B cell (primary cell): ENCODE measurements at regions not wholly inside any gene's neighbourhood (a gene's known extent, or its start where the extent isn't known, plus 50 kb on each side); places are given as distances from the start of the nearest gene placed in this dataset.

ENCODE experiments used
- ATAC-seq: fragments of 200-7000 bp; cut with Tn5 transposase; one replicate; pipeline ENCODE4 v1.10.0; 2021; ENCODE audit warnings: low read depth, mild to moderate bottlenecking, moderate number of reproducible peaks, moderate library complexity
- CTCF ChIA-PET: fragments of 350-600 bp; sonication (Branson Sonifier 250); formaldehyde crosslinking; loops from one replicate; lab custom pipeline; 2021; ENCODE audit warnings: antibody characterized with exemption, inconsistent platforms; lab: Charles Lee
- POLR2A ChIA-PET: fragments of 350-600 bp; sonication (Branson Sonifier 250); formaldehyde crosslinking; loops from one replicate; lab custom pipeline; 2021; ENCODE audit warnings: antibody characterized with exemption; lab: Charles Lee
- DNase-seq: peaks from one replicate; pipeline ENCODE4 v3.0.0; 2013
- H2AFZ ChIP-seq: 2 replicates; pipeline ENCODE4 v1.6.1; 2012; ENCODE audit warnings: mild to moderate bottlenecking, low read depth, low read length; ENCODE audit not compliant: insufficient read depth, poor library complexity, severe bottlenecking
- H3K27ac ChIP-seq, 2 donors: 1 replicate in 1 of 2; 2 replicates in 1 of 2; pipeline ENCODE4 v1.5.1; 2012 to 2013; ENCODE audit warnings: low read length in 2 of 2, mild to moderate bottlenecking in 2 of 2, moderate library complexity in 1 of 2
- H3K27me3 ChIP-seq, 4 experiments: fragments of 200-600 bp in 1 of 4; sonication (generic) in 1 of 4; replicated peaks in 1 of 4; 1 replicate in 2 of 4; 2 replicates in 2 of 4; pipeline versions ENCODE4 v1.6.1 to v1.7.0; 2013 to 2016; ENCODE audit warnings: low read length in 3 of 4, mild to moderate bottlenecking in 2 of 4, mixed read lengths in 1 of 4, moderate library complexity in 1 of 4; ENCODE audit not compliant: insufficient read depth in 4 of 4, control insufficient read depth in 3 of 4; ENCODE audit errors: control extremely low read depth in 1 of 4
- H3K36me3 ChIP-seq, 2 experiments: replicated peaks in 1 of 2; 1 replicate in 1 of 2; 2 replicates in 1 of 2; pipeline versions ENCODE4 v1.6.1 to v1.7.1; 2013; ENCODE audit warnings: low read length in 1 of 2; ENCODE audit not compliant: insufficient read depth in 2 of 2, control insufficient read depth in 1 of 2; ENCODE audit errors: control extremely low read depth in 1 of 2, extremely low read depth in 1 of 2
- H3K4me1 ChIP-seq, 2 donors: fragments of 200-600 bp in 1 of 2; sonication (generic) in 1 of 2; 1 replicate in 1 of 2; 2 replicates in 1 of 2; pipeline versions ENCODE4 v1.5.1 to v1.6.1; 2013 to 2017; ENCODE audit warnings: low read length in 2 of 2; ENCODE audit not compliant: control insufficient read depth in 2 of 2, insufficient read depth in 2 of 2
- H3K4me2 ChIP-seq: replicated peaks from 2 replicates; pipeline ENCODE3; 2012; ENCODE audit warnings: mild to moderate bottlenecking, low read depth, low read length; ENCODE audit not compliant: poor library complexity, severe bottlenecking
- H3K4me3 ChIP-seq, 5 experiments: fragments of 200-600 bp in 1 of 5; sonication (generic) in 1 of 5; 1 replicate in 3 of 5; 2 replicates in 2 of 5; pipeline versions ENCODE4 v1.5.1 to v1.7.0; 2011 to 2016; ENCODE audit warnings: low read length in 4 of 5, mild to moderate bottlenecking in 4 of 5, low read depth in 2 of 5, control low read depth in 1 of 5, moderate library complexity in 1 of 5; ENCODE audit not compliant: insufficient read depth in 1 of 5; ENCODE audit errors: control extremely low read depth in 1 of 5, extremely low read depth in 1 of 5
- H3K79me2 ChIP-seq: fragments of 200-600 bp; sonication (generic); one replicate; pipeline ENCODE4 v1.6.0; 2016; ENCODE audit warnings: low read length; ENCODE audit not compliant: control insufficient read depth, insufficient read depth
- H3K9ac ChIP-seq: fragments of 200-600 bp; sonication (generic); 2 replicates; pipeline ENCODE4 v1.6.1; 2017; ENCODE audit warnings: mild to moderate bottlenecking, low read length, moderate library complexity
- H3K9me3 ChIP-seq, 3 donors: one replicate each; pipeline versions ENCODE4 v1.6.1 to v1.7.1; 2013; ENCODE audit warnings: low read length in 2 of 3; ENCODE audit not compliant: control insufficient read depth in 2 of 3, insufficient read depth in 1 of 3; ENCODE audit errors: control extremely low read depth in 1 of 3
- H4K20me1 ChIP-seq: 2 replicates; pipeline ENCODE4 v1.6.0; 2012; ENCODE audit warnings: mild to moderate bottlenecking, low read length; ENCODE audit not compliant: insufficient read depth, control insufficient read depth, poor library complexity, severe bottlenecking
- H3K27ac Mint-ChIP-seq: one replicate; pipeline ENCODE4 v1.8.0; 2021; ENCODE audit warnings: mixed read lengths
- H3K27me3 Mint-ChIP-seq: one replicate; pipeline ENCODE4 v1.8.0; 2021; ENCODE audit warnings: mixed read lengths
- H3K4me1 Mint-ChIP-seq: one replicate; pipeline ENCODE4 v1.8.0; 2021; ENCODE audit warnings: mixed read lengths
- H3K4me3 Mint-ChIP-seq: one replicate; pipeline ENCODE4 v1.8.0; 2021; ENCODE audit warnings: mixed read lengths
- H3K9me3 Mint-ChIP-seq: one replicate; pipeline ENCODE4 v1.8.0; 2022; ENCODE audit warnings: mixed read lengths; ENCODE audit not compliant: insufficient read depth
- EZH2 ChIP-seq: IDR thresholded peaks from 2 replicates; pipeline ENCODE4 v1.6.1; 2012; ENCODE audit warnings: borderline replicate concordance, low read depth, mild to moderate bottlenecking, moderate library complexity, low read length; ENCODE audit not compliant: insufficient read depth, poor library complexity, severe bottlenecking
- WGBS: methylation state at CpG from one replicate; pipeline ENCODE4 v1.1.5; 2013; ENCODE audit warnings: missing lambda C conversion rate; ENCODE audit not compliant: insufficient coverage; 5-methylcytosine and 5-hydroxymethylcytosine counted together
- intact Hi-C: fragments of 100-400 bp; cut with micrococcal nuclease; formaldehyde crosslinking; loops from one replicate; pipeline ENCODE4 v1.10.0; 2022
- TF ChIP-seq, protein P1 (sequence below): fragments of 200-600 bp; IDR thresholded peaks from one replicate; pipeline ENCODE4 v1.8.0; 2022; ENCODE audit warnings: antibody characterized with exemption, mild to moderate bottlenecking

DNA sequence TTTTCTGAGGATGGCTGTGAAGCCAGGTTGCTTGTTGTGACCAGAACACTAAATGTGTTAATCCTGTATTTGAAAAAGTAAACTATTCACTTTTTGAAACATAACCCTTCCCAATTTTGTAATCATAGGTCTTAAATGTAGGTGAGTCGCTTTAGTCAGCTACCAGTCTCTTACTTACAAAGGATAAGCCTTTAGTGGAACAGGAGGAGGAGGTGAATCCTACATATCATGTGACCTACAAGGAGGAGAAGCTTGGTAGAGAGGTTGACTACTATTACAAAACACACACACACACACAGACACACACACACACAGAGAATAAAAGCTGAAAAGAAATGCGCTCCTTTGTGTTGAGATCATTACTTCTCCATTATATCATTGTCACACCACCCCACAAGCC lies 59.9 kb upstream of the SPAG16 start:
- POLR2A ChIA-PET: no interaction called here
- intact Hi-C loops: no loop called here
- Histone ChIP-seq H3K4me2 (no peak overlapping the region), H2AFZ (no peak overlapping the region), H3K9me3 (peaks cover 0 to 2% (median 0%) of the 10 kb centered on the region in 3 donors), H3K9ac (no peak overlapping the region), H3K27me3 (no peaks in the 10 kb centered on the region), H3K4me3 (no peak overlapping the region), H3K4me1 (peaks cover 22 to 35% of the 10 kb centered on the region in 2 donors), H3K27ac (no peak overlapping the region), H3K36me3 (no peaks in the 10 kb centered on the region), H4K20me1 (no peaks in the 10 kb centered on the region), H3K79me2 (no peaks in the 10 kb centered on the region)
- no peak overlapping the region for H3K27ac Mint-ChIP-seq
- CTCF ChIA-PET: interaction anchor here (0.8 kb wide), 1 partner anchor 9 kb away, joined by 3 read pairs; no protein-coding TSS in a partner anchor
- ATAC-seq (no peak), DNase-seq (no peak)
- H3K9me3 Mint-ChIP-seq: no peaks in the 10 kb centered on the region
- no CpG with 5 or more reads among the region's 2 CpGs for WGBS
- H3K4me3 Mint-ChIP-seq: no peak overlapping the region
- TF ChIP-seq, protein P1, sequence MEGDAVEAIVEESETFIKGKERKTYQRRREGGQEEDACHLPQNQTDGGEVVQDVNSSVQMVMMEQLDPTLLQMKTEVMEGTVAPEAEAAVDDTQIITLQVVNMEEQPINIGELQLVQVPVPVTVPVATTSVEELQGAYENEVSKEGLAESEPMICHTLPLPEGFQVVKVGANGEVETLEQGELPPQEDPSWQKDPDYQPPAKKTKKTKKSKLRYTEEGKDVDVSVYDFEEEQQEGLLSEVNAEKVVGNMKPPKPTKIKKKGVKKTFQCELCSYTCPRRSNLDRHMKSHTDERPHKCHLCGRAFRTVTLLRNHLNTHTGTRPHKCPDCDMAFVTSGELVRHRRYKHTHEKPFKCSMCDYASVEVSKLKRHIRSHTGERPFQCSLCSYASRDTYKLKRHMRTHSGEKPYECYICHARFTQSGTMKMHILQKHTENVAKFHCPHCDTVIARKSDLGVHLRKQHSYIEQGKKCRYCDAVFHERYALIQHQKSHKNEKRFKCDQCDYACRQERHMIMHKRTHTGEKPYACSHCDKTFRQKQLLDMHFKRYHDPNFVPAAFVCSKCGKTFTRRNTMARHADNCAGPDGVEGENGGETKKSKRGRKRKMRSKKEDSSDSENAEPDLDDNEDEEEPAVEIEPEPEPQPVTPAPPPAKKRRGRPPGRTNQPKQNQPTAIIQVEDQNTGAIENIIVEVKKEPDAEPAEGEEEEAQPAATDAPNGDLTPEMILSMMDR: no peak
- TF ChIP-seq EZH2: no peak
- no peaks in the 10 kb centered on the region for H3K27me3 Mint-ChIP-seq
- peaks cover 37% of the 10 kb centered on the region for H3K4me1 Mint-ChIP-seq

DNA sequence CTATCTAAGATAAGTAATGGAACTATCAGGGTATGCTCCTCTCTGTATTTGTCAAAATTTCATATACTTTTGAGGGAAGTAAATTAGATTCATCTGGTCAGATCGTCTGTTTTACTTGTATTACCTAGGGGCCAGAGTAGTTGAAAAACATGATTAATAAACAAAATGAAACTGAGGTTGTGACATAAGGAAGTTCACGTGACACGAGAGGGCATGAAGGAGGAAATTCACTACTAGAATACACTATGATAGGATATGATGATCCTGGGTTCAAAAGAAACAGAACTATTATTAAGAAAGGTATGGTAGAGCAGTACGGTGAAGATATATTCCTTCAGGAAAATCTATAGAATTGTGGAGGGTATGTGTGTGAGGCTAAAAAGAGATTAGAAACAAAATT lies 58.4 kb upstream of the SPAG16 start:
- Histone ChIP-seq H3K9ac (peak overlapping the region; percentile 2), H3K4me1 (peaks cover 27 to 46% of the 10 kb centered on the region in 2 donors), H2AFZ (peak overlapping the region; percentile 14), H3K36me3 (no peaks in the 10 kb centered on the region), H3K79me2 (no peaks in the 10 kb centered on the region), H3K27me3 (no peaks in the 10 kb centered on the region), H3K4me2 (peak overlapping the region; percentile 41), H3K27ac (no peak overlapping the region), H3K4me3 (no peak overlapping the region), H4K20me1 (no peaks in the 10 kb centered on the region), H3K9me3 (no peaks in the 10 kb centered on the region)
- intact Hi-C loops: no loop called here
- 92% methylated on average over 1 of the region's 4 CpGs for WGBS
- Mint-ChIP-seq H3K27me3 (no peaks in the 10 kb centered on the region), H3K4me1 (peaks cover 48% of the 10 kb centered on the region), H3K9me3 (no peaks in the 10 kb centered on the region), H3K4me3 (peak overlapping the region; percentile 40), H3K27ac (peak overlapping the region; percentile 11)
- ChIA-PET POLR2A (no interaction called here), CTCF (interaction anchor here (1.0 kb wide), 1 partner anchor 17 kb away, joined by 3 read pairs; no protein-coding TSS in a partner anchor)
- peak; percentile 24 for DNase-seq
- ATAC-seq: no peak
- TF ChIP-seq, protein P1: no peak
- TF ChIP-seq EZH2: no peak
